ENCODE measurements at regions not wholly inside any gene's neighbourhood (a gene's known extent, or its start where the extent isn't known, plus 50 kb on each side); places are given as distances from the start of the nearest gene placed in this dataset.

DNA sequence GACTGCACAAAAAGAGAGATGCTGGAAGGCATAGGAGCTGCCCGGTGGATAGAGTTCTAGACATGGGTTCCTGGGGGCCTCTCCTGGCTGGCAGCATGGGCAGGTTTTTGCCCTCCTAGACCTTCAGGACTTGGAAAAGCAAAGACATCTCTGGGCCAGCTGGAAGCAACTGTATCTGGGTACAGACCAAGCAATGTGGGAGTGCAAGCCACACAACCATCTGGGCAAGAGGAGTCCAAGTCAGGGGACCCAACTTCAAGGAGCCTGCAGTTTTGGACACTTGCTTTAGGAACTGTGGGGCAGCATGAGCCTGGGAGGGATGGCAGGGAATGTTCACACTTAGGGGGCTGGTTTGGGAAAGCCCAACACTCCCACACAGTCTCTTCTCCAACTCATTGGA, 323.3 kb downstream of the GADD45G start:
- H2AFZ ChIP-seq: no peak overlapping the region
- DNase-seq (ENCODE audit: low spot score) (no peak), ATAC-seq (no peak)
- H3K4me2 ChIP-seq: no peak overlapping the region
- peaks cover 9% of the 10 kb centered on the region; the same call in 2 of the 3 replicates for H3K4me1 Mint-ChIP-seq
- no peaks in the 10 kb centered on the region for H3K36me3 ChIP-seq (ENCODE audit: insufficient read depth)
- H3K9me3 Mint-ChIP-seq: no peaks in the 10 kb centered on the region
- peaks cover 8% of the 10 kb centered on the region for H3K27me3 Mint-ChIP-seq (ENCODE audit: insufficient read depth, low read depth, poor library complexity)
- H3K27me3 ChIP-seq (ENCODE audit: insufficient read depth): no peaks in the 10 kb centered on the region
- no peak overlapping the region for H3K27ac ChIP-seq (ENCODE audit: low read depth)
- no peaks in the 10 kb centered on the region for H3K79me2 ChIP-seq (replicated peaks; ENCODE audit: insufficient read depth)
- H3K4me3 ChIP-seq: no peak overlapping the region
- no peak overlapping the region for H3K27ac Mint-ChIP-seq
- no peaks in the 10 kb centered on the region for H3K36me3 Mint-ChIP-seq (ENCODE audit: low read depth)
- no peaks in the 10 kb centered on the region for H3F3A ChIP-seq (replicated peaks; ENCODE audit: low read depth)
- H3K4me1 ChIP-seq (ENCODE audit: insufficient read depth): no peaks in the 10 kb centered on the region
- no peaks in the 10 kb centered on the region for H4K20me1 ChIP-seq (replicated peaks; ENCODE audit: insufficient read depth)
- H3K9me2 ChIP-seq (ENCODE audit: insufficient read depth): peaks cover 5% of the 10 kb centered on the region; the same call in 1 of the 2 replicates
- no peak overlapping the region for H3K4me3 Mint-ChIP-seq
- TF ChIP-seq, protein P1, sequence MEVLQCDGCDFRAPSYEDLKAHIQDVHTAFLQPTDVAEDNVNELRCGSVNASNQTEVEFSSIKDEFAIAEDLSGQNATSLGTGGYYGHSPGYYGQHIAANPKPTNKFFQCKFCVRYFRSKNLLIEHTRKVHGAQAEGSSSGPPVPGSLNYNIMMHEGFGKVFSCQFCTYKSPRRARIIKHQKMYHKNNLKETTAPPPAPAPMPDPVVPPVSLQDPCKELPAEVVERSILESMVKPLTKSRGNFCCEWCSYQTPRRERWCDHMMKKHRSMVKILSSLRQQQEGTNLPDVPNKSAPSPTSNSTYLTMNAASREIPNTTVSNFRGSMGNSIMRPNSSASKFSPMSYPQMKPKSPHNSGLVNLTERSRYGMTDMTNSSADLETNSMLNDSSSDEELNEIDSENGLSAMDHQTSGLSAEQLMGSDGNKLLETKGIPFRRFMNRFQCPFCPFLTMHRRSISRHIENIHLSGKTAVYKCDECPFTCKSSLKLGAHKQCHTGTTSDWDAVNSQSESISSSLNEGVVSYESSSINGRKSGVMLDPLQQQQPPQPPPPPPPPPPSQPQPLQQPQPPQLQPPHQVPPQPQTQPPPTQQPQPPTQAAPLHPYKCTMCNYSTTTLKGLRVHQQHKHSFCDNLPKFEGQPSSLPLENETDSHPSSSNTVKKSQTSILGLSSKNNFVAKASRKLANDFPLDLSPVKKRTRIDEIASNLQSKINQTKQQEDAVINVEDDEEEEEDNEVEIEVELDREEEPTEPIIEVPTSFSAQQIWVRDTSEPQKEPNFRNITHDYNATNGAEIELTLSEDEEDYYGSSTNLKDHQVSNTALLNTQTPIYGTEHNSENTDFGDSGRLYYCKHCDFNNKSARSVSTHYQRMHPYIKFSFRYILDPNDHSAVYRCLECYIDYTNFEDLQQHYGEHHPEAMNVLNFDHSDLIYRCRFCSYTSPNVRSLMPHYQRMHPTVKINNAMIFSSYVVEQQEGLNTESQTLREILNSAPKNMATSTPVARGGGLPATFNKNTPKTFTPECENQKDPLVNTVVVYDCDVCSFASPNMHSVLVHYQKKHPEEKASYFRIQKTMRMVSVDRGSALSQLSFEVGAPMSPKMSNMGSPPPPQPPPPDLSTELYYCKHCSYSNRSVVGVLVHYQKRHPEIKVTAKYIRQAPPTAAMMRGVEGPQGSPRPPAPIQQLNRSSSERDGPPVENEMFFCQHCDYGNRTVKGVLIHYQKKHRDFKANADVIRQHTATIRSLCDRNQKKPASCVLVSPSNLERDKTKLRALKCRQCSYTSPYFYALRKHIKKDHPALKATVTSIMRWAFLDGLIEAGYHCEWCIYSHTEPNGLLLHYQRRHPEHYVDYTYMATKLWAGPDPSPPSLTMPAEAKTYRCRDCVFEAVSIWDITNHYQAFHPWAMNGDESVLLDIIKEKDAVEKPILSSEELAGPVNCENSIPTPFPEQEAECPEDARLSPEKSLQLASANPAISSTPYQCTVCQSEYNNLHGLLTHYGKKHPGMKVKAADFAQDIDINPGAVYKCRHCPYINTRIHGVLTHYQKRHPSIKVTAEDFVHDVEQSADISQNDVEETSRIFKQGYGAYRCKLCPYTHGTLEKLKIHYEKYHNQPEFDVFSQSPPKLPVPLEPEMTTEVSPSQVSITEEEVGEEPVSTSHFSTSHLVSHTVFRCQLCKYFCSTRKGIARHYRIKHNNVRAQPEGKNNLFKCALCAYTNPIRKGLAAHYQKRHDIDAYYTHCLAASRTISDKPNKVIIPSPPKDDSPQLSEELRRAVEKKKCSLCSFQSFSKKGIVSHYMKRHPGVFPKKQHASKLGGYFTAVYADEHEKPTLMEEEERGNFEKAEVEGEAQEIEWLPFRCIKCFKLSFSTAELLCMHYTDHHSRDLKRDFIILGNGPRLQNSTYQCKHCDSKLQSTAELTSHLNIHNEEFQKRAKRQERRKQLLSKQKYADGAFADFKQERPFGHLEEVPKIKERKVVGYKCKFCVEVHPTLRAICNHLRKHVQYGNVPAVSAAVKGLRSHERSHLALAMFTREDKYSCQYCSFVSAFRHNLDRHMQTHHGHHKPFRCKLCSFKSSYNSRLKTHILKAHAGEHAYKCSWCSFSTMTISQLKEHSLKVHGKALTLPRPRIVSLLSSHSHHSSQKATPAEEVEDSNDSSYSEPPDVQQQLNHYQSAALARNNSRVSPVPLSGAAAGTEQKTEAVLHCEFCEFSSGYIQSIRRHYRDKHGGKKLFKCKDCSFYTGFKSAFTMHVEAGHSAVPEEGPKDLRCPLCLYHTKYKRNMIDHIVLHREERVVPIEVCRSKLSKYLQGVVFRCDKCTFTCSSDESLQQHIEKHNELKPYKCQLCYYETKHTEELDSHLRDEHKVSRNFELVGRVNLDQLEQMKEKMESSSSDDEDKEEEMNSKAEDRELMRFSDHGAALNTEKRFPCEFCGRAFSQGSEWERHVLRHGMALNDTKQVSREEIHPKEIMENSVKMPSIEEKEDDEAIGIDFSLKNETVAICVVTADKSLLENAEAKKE (CRISPR knock-in tag; IDR thresholded peaks at IDR 0.05): no peak
- TF ChIP-seq, protein P2, sequence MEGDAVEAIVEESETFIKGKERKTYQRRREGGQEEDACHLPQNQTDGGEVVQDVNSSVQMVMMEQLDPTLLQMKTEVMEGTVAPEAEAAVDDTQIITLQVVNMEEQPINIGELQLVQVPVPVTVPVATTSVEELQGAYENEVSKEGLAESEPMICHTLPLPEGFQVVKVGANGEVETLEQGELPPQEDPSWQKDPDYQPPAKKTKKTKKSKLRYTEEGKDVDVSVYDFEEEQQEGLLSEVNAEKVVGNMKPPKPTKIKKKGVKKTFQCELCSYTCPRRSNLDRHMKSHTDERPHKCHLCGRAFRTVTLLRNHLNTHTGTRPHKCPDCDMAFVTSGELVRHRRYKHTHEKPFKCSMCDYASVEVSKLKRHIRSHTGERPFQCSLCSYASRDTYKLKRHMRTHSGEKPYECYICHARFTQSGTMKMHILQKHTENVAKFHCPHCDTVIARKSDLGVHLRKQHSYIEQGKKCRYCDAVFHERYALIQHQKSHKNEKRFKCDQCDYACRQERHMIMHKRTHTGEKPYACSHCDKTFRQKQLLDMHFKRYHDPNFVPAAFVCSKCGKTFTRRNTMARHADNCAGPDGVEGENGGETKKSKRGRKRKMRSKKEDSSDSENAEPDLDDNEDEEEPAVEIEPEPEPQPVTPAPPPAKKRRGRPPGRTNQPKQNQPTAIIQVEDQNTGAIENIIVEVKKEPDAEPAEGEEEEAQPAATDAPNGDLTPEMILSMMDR (conservative IDR thresholded peaks at IDR 0.05; ENCODE audit: low read depth in 2 of 2): no peak
- TF ChIP-seq, protein P3, sequence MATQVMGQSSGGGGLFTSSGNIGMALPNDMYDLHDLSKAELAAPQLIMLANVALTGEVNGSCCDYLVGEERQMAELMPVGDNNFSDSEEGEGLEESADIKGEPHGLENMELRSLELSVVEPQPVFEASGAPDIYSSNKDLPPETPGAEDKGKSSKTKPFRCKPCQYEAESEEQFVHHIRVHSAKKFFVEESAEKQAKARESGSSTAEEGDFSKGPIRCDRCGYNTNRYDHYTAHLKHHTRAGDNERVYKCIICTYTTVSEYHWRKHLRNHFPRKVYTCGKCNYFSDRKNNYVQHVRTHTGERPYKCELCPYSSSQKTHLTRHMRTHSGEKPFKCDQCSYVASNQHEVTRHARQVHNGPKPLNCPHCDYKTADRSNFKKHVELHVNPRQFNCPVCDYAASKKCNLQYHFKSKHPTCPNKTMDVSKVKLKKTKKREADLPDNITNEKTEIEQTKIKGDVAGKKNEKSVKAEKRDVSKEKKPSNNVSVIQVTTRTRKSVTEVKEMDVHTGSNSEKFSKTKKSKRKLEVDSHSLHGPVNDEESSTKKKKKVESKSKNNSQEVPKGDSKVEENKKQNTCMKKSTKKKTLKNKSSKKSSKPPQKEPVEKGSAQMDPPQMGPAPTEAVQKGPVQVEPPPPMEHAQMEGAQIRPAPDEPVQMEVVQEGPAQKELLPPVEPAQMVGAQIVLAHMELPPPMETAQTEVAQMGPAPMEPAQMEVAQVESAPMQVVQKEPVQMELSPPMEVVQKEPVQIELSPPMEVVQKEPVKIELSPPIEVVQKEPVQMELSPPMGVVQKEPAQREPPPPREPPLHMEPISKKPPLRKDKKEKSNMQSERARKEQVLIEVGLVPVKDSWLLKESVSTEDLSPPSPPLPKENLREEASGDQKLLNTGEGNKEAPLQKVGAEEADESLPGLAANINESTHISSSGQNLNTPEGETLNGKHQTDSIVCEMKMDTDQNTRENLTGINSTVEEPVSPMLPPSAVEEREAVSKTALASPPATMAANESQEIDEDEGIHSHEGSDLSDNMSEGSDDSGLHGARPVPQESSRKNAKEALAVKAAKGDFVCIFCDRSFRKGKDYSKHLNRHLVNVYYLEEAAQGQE (IDR thresholded peaks at IDR 0.05; ENCODE audit: unreplicated experiment): no peak

Data from GM23338 (cell line).